AG04449 (cell line): ENCODE measurements at regions not wholly inside any gene's neighbourhood (a gene's known extent, or its start where the extent isn't known, plus 50 kb on each side); places are given as distances from the start of the nearest gene placed in this dataset.

ENCODE experiments used
- CTCF ChIA-PET: fragments of 350-600 bp; formaldehyde crosslinking; extraction: SDS; loops from one replicate; lab custom pipeline; 2021; ENCODE audit warnings: antibody characterized with exemption; lab: Yijun Ruan, JAX
- POLR2A ChIA-PET: fragments of 400-600, 350-600 bp; formaldehyde crosslinking; extraction: SDS; loops from one replicate; lab custom pipeline; 2020; ENCODE audit warnings: antibody characterized with exemption, inconsistent platforms; lab: Yijun Ruan, JAX
- DNase-seq: peaks from one replicate; pipeline ENCODE4 v3.0.0-alpha.2; 2010; ENCODE audit warnings: low read depth, low spot score
- H3K4me3 ChIP-seq: 2 replicates; pipeline ENCODE4 v1.5.1; 2011; ENCODE audit warnings: low read depth, mild to moderate bottlenecking, control low read depth, low read length
- CTCF ChIP-seq: IDR thresholded peaks from one replicate; pipeline ENCODE4 v1.5.1; 2011; ENCODE audit warnings: mild to moderate bottlenecking, moderate library complexity, low read length, control low read depth, inconsistent platforms; ENCODE audit not compliant: insufficient read depth; ENCODE audit errors: missing control alignments

GRCh38 chr4:180164799-180165198 lies 2078.4 kb upstream of the TENM3 start:
- TF ChIP-seq CTCF, result no peak
- H3K4me3 ChIP-seq, result no peak overlapping the region
- no peak for DNase-seq
- ChIA-PET CTCF (no interaction called here), POLR2A (no interaction called here)

- H3K4me3 ChIP-seq, result no peak overlapping the region
- no peak for DNase-seq
- TF ChIP-seq CTCF, result no peak
- ChIA-PET CTCF (no interaction called here), POLR2A (no interaction called here)
Measured at GRCh38 chr4:180169394-180169793, 2073.8 kb upstream of the TENM3 start.

- no peak for DNase-seq
- no peak overlapping the region for H3K4me3 ChIP-seq
- POLR2A ChIA-PET, result no interaction called here
- no peak for TF ChIP-seq CTCF
- CTCF ChIA-PET, result no interaction called here
Measured at GRCh38 chr4:180169966-180170365, 2073.2 kb upstream of the TENM3 start.

- POLR2A ChIA-PET, result no interaction called here
- CTCF ChIA-PET, result no interaction called here
Measured at GRCh38 chr4:180179146-180179545, 2064.1 kb upstream of the TENM3 start.

GRCh38 chr4:180189666-180190065 lies 2053.5 kb upstream of the TENM3 start:
- ChIA-PET POLR2A (no interaction called here), CTCF (no interaction called here)
- no peak for DNase-seq
- TF ChIP-seq CTCF, result no peak
- H3K4me3 ChIP-seq, result no peak overlapping the region

More at GRCh38 chr4:180179146-180179545, 2064.1 kb upstream of the TENM3 start:
- no peak for TF ChIP-seq CTCF
- no peak for DNase-seq
- H3K4me3 ChIP-seq, result no peak overlapping the region

GRCh38 chr4:180190382-180190781 lies 2052.8 kb upstream of the TENM3 start:
- no peak for DNase-seq
- H3K4me3 ChIP-seq, result no peak overlapping the region
- ChIA-PET CTCF (no interaction called here), POLR2A (no interaction called here)
- TF ChIP-seq CTCF, result no peak
